BLaER1 (cell line): ENCODE measurements at regions not wholly inside any gene's neighbourhood (a gene's known extent, or its start where the extent isn't known, plus 50 kb on each side); places are given as distances from the start of the nearest gene placed in this dataset.

Experiments
- H3K27ac ChIP-seq: shearing (Covaris generic); formaldehyde crosslinking; 2 replicates; pipeline ENCODE4 v1.8.1; 2022
- H3K27me3 ChIP-seq: shearing (Covaris generic); formaldehyde crosslinking; 2 replicates; pipeline ENCODE4 v1.8.1; 2022
- H3K36me3 ChIP-seq: shearing (Covaris generic); formaldehyde crosslinking; 2 replicates; pipeline ENCODE4 v1.8.1; 2022
- H3K4me1 ChIP-seq: shearing (Covaris generic); formaldehyde crosslinking; 2 replicates; pipeline ENCODE4 v1.8.1; 2022
- H3K4me2 ChIP-seq: shearing (Covaris generic); formaldehyde crosslinking; 2 replicates; pipeline ENCODE4 v1.8.1; 2022
- H3K4me3 ChIP-seq: shearing (Covaris generic); formaldehyde crosslinking; 2 replicates; pipeline ENCODE4 v1.8.1; 2022
- H3K9ac ChIP-seq: shearing (Covaris generic); formaldehyde crosslinking; 2 replicates; pipeline ENCODE4 v1.8.1; 2022
- H3K9me3 ChIP-seq: shearing (Covaris generic); formaldehyde crosslinking; 2 replicates; pipeline ENCODE4 v1.8.1; 2022
- H4K20me1 ChIP-seq: shearing (Covaris generic); formaldehyde crosslinking; 2 replicates; pipeline ENCODE4 v1.8.1; 2022
- Cebpa-rat ChIP-seq: shearing (Covaris generic); IDR thresholded peaks from 2 replicates; pipeline ENCODE4 v1.8.1; 2022

- H3K27ac ChIP-seq: no peak overlapping the region
- no peak overlapping the region for H3K4me3 ChIP-seq
- H3K4me2 ChIP-seq: no peak overlapping the region
- H3K4me1 ChIP-seq: no peaks in the 10 kb centered on the region
- H3K27me3 ChIP-seq: no peaks in the 10 kb centered on the region
- H3K9me3 ChIP-seq: no peaks in the 10 kb centered on the region
- no peaks in the 10 kb centered on the region for H3K36me3 ChIP-seq
- TF ChIP-seq Cebpa-rat: no peak
- no peak overlapping the region for H3K9ac ChIP-seq
- H4K20me1 ChIP-seq: no peaks in the 10 kb centered on the region
Measured at GRCh38 chr1:83741348-83741747, 257.6 kb downstream of the TTLL7 start.

GRCh38 chr1:83735526-83735925 lies 263.4 kb downstream of the TTLL7 start:
- H3K27me3 ChIP-seq: no peaks in the 10 kb centered on the region
- H3K4me1 ChIP-seq: no peaks in the 10 kb centered on the region
- no peak for TF ChIP-seq Cebpa-rat
- no peak overlapping the region for H3K27ac ChIP-seq
- no peaks in the 10 kb centered on the region for H3K9me3 ChIP-seq
- H4K20me1 ChIP-seq: no peaks in the 10 kb centered on the region
- no peaks in the 10 kb centered on the region for H3K36me3 ChIP-seq
- no peak overlapping the region for H3K9ac ChIP-seq
- no peak overlapping the region for H3K4me2 ChIP-seq
- H3K4me3 ChIP-seq: no peak overlapping the region

GRCh38 chr1:83734420-83734819 lies 264.5 kb downstream of the TTLL7 start:
- TF ChIP-seq Cebpa-rat: no peak
- no peaks in the 10 kb centered on the region for H3K4me1 ChIP-seq
- no peaks in the 10 kb centered on the region for H4K20me1 ChIP-seq
- no peak overlapping the region for H3K9ac ChIP-seq
- no peaks in the 10 kb centered on the region for H3K9me3 ChIP-seq
- H3K4me2 ChIP-seq: no peak overlapping the region
- no peak overlapping the region for H3K27ac ChIP-seq
- no peaks in the 10 kb centered on the region for H3K27me3 ChIP-seq
- H3K4me3 ChIP-seq: no peak overlapping the region
- H3K36me3 ChIP-seq: no peaks in the 10 kb centered on the region

- TF ChIP-seq Cebpa-rat: no peak
- H3K4me1 ChIP-seq: no peaks in the 10 kb centered on the region
- no peaks in the 10 kb centered on the region for H3K27me3 ChIP-seq
- H3K4me3 ChIP-seq: no peak overlapping the region
- H3K9me3 ChIP-seq: no peaks in the 10 kb centered on the region
- no peaks in the 10 kb centered on the region for H3K36me3 ChIP-seq
- no peak overlapping the region for H3K4me2 ChIP-seq
- no peak overlapping the region for H3K27ac ChIP-seq
- H3K9ac ChIP-seq: no peak overlapping the region
- no peaks in the 10 kb centered on the region for H4K20me1 ChIP-seq
Measured at GRCh38 chr1:83725735-83726360, 273.1 kb downstream of the TTLL7 start.

DNA sequence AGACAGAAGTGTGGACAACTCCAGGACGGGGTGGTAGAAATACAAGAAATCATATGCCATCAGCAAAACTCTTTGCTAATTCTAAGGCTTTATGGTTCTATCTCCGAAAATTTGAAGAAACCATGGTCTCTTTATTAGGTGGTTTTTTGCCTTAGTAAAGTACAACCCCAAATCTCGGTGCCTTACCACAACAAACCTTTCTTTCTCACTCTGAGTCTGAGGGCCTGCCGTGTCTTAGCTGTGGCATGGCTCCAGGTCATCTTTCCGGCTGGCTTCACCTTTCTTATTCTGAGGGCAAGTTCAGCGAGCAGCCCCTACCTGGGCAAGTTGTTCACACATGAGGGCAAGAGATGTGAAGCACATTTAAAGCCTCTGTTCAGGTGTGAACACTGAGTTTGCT lies 280.6 kb downstream of the TTLL7 start:
- H3K4me2 ChIP-seq: no peak overlapping the region
- H3K27ac ChIP-seq: no peak overlapping the region
- TF ChIP-seq Cebpa-rat: no peak
- no peaks in the 10 kb centered on the region for H3K27me3 ChIP-seq
- H3K36me3 ChIP-seq: no peaks in the 10 kb centered on the region
- H3K4me1 ChIP-seq: no peaks in the 10 kb centered on the region
- no peaks in the 10 kb centered on the region for H3K9me3 ChIP-seq
- no peak overlapping the region for H3K9ac ChIP-seq
- no peaks in the 10 kb centered on the region for H4K20me1 ChIP-seq
- H3K4me3 ChIP-seq: no peak overlapping the region

DNA sequence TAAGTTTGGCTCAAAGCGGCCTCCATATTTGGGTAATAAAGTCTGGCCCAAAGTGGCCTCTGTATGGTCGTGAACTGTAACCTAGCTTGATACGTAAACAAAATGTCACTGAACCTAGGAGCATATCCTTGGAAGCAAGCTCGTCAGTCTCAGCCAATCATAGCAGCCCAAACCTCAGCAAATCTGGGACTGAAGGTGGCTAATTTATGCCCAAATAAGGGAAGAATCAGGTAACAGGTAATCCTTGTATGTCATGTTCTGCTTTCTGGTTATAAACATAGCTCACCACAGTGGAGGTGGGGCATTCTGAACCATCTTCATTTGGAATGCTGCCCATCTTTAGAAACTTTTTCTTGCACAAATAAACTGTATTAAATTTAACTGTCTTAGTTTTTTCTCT lies 281.1 kb downstream of the TTLL7 start:
- Histone ChIP-seq H3K4me2 (no peak overlapping the region), H3K27ac (no peak overlapping the region)

GRCh38 chr1:83716641-83717040 lies 282.3 kb downstream of the TTLL7 start:
- Histone ChIP-seq H3K4me3 (no peak overlapping the region), H3K36me3 (no peaks in the 10 kb centered on the region)
- TF ChIP-seq Cebpa-rat: no peak

More for the DNA sequence above, 281.1 kb downstream of the TTLL7 start:
- Histone ChIP-seq H3K36me3 (no peaks in the 10 kb centered on the region), H3K9ac (no peak overlapping the region), H3K4me1 (no peaks in the 10 kb centered on the region), H3K4me3 (no peak overlapping the region), H3K9me3 (no peaks in the 10 kb centered on the region), H4K20me1 (no peaks in the 10 kb centered on the region), H3K27me3 (no peaks in the 10 kb centered on the region)
- TF ChIP-seq Cebpa-rat: no peak

DNA sequence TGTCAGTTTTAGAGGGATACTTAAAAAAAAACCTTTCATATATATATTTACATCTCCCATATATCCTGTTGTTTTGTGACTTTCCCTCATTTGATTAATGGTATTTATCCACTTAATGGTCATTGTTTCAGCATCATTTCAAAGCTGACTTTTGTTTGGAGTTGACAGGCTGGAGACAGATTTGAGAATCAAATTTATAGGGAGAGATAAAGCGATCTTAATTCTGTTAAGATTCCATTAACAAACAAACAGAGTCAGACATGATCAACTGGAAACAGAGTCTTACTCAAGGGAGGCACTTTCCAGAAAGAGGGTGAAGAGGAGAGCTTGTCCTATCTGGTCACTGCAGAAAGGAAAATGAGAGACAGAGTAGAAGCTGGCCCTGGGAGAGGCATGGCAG lies 283.4 kb downstream of the TTLL7 start:
- H3K4me3 ChIP-seq: no peak overlapping the region
- H3K27me3 ChIP-seq: no peaks in the 10 kb centered on the region
- no peak for TF ChIP-seq Cebpa-rat
- no peak overlapping the region for H3K4me2 ChIP-seq
- no peaks in the 10 kb centered on the region for H3K36me3 ChIP-seq
- no peaks in the 10 kb centered on the region for H4K20me1 ChIP-seq
- H3K9me3 ChIP-seq: no peaks in the 10 kb centered on the region
- H3K4me1 ChIP-seq: no peaks in the 10 kb centered on the region
- no peak overlapping the region for H3K9ac ChIP-seq
- no peak overlapping the region for H3K27ac ChIP-seq

More at GRCh38 chr1:83716641-83717040, 282.3 kb downstream of the TTLL7 start:
- no peak overlapping the region for H3K9ac ChIP-seq
- H3K27me3 ChIP-seq: no peaks in the 10 kb centered on the region
- no peaks in the 10 kb centered on the region for H3K4me1 ChIP-seq
- H4K20me1 ChIP-seq: no peaks in the 10 kb centered on the region
- no peak overlapping the region for H3K4me2 ChIP-seq
- H3K9me3 ChIP-seq: no peaks in the 10 kb centered on the region
- H3K27ac ChIP-seq: no peak overlapping the region

- Histone ChIP-seq H3K4me2 (no peak overlapping the region), H4K20me1 (no peaks in the 10 kb centered on the region), H3K36me3 (no peaks in the 10 kb centered on the region), H3K4me1 (no peaks in the 10 kb centered on the region), H3K27me3 (no peaks in the 10 kb centered on the region), H3K9ac (no peak overlapping the region), H3K9me3 (no peaks in the 10 kb centered on the region), H3K27ac (no peak overlapping the region), H3K4me3 (no peak overlapping the region)
- no peak for TF ChIP-seq Cebpa-rat
Measured at GRCh38 chr1:83709662-83710061, 289.3 kb downstream of the TTLL7 start.

DNA sequence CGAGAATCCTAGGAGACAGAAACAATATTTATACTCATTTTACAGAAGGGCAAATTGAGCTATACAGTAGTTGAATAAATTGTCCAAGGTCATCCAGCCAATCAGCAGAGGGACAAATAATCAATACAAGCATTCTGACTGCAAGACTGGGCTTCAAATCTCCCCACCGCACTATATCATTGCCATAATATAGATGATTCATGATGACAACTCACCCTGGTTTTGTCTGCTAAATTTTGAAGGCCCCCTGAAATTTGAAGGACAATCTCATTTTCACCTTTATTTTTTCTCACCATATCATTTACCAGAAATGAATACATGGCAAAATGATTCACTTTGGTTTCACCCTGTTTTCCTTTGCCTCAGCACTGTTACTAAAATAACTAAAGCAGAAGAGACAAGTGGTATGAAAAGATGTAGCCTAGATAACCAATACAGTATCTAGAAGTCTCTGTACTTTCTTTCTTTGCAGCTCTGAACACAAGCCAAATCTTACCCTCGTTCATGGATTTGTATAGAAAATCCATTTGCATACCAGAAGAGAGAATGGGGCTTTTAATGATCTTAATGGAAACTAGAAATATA lies 292.5 kb downstream of the TTLL7 start:
- Histone ChIP-seq H3K27me3 (no peaks in the 10 kb centered on the region), H3K4me3 (no peak overlapping the region), H3K9ac (no peak overlapping the region), H3K36me3 (no peaks in the 10 kb centered on the region), H3K9me3 (no peaks in the 10 kb centered on the region), H4K20me1 (no peaks in the 10 kb centered on the region), H3K4me1 (no peaks in the 10 kb centered on the region), H3K27ac (no peak overlapping the region), H3K4me2 (no peak overlapping the region)
- TF ChIP-seq Cebpa-rat: no peak

GRCh38 chr1:83705091-83705490 lies 293.8 kb downstream of the TTLL7 start:
- Histone ChIP-seq H3K4me2 (no peak overlapping the region), H3K27ac (no peak overlapping the region), H3K27me3 (no peaks in the 10 kb centered on the region), H3K36me3 (no peaks in the 10 kb centered on the region), H3K4me1 (no peaks in the 10 kb centered on the region), H3K4me3 (no peak overlapping the region), H3K9ac (no peak overlapping the region), H4K20me1 (no peaks in the 10 kb centered on the region), H3K9me3 (no peaks in the 10 kb centered on the region)
- no peak for TF ChIP-seq Cebpa-rat
